SK-N-SH treated with all-trans-retinoic acid at 6 μM for 48 hours (cell line): ENCODE measurements at regions not wholly inside any gene's neighbourhood (a gene's known extent, or its start where the extent isn't known, plus 50 kb on each side); places are given as distances from the start of the nearest gene placed in this dataset.

Experiments
- ARNTL ChIP-seq: fragments of 450-650 bp; formaldehyde crosslinking; IDR thresholded peaks from 2 replicates; pipeline ENCODE4 v1.5.0; 2020; ENCODE audit warnings: low read depth, mild to moderate bottlenecking, moderate library complexity, borderline replicate concordance
- TOX ChIP-seq: fragments of 250-450 bp; sonication (Bioruptor Pico); IDR thresholded peaks from 2 replicates; pipeline ENCODE4 v1.8.0; 2021; ENCODE audit warnings: mild to moderate bottlenecking, moderate library complexity, borderline replicate concordance
- ZC3H10 ChIP-seq: fragments of 250-450 bp; sonication (Bioruptor Pico); IDR thresholded peaks from 2 replicates; pipeline ENCODE4 v1.5.1; 2021; ENCODE audit warnings: mild to moderate bottlenecking, moderate library complexity
- ZFP30 ChIP-seq: fragments of 450-650 bp; formaldehyde crosslinking; IDR thresholded peaks from 2 replicates; pipeline ENCODE4 v1.5.0; 2022; ENCODE audit warnings: mild to moderate bottlenecking, moderate library complexity

- TF ChIP-seq TOX: no peak
- TF ChIP-seq ARNTL: no peak
- no peak for TF ChIP-seq ZC3H10
- no peak for TF ChIP-seq ZFP30 (CRISPR knock-in tag)
Measured at GRCh38 chr2:129393816-129394215, 585.6 kb upstream of the RAB6C start.
